Mammary epithelial cell (primary cell): ENCODE measurements at regions not wholly inside any gene's neighbourhood (a gene's known extent, or its start where the extent isn't known, plus 50 kb on each side); places are given as distances from the start of the nearest gene placed in this dataset.

ENCODE experiments used
- CTCF ChIP-seq, 2 donors: IDR thresholded peaks in 1 of 2; conservative IDR thresholded peaks in 1 of 2; 2 replicates each; pipeline ENCODE4 v1.5.1; 2011 to 2012; ENCODE audit warnings: inconsistent platforms in 2 of 2, low read length in 2 of 2, mild to moderate bottlenecking in 2 of 2, control low read depth in 1 of 2, low read depth in 1 of 2; ENCODE audit not compliant: insufficient read depth in 1 of 2; ENCODE audit errors: extremely low read depth in 1 of 2
- EZH2 ChIP-seq: IDR thresholded peaks from 2 replicates; pipeline ENCODE4 v1.6.1; 2012; ENCODE audit warnings: low read length, inconsistent platforms, borderline replicate concordance

GRCh38 chr3:113158171-113158570 lies 53.2 kb upstream of the BOC start:
- no peak for TF ChIP-seq CTCF (conservative IDR thresholded peaks at IDR 0.05 in 1 of 2, IDR thresholded peaks at IDR 0.05 in 1 of 2; ENCODE audit: extremely low read depth in 1 of 2, insufficient read depth in 1 of 2, low read depth in 1 of 2, low read length in 2 of 2)
- TF ChIP-seq EZH2, result no peak
